Gastroesophageal sphincter (tissue), 3 donors: ENCODE measurements at regions not wholly inside any gene's neighbourhood (a gene's known extent, or its start where the extent isn't known, plus 50 kb on each side); places are given as distances from the start of the nearest gene placed in this dataset.

ENCODE experiments used
- CTCF ChIP-seq, 4 experiments: fragments of 200-600 bp in 2 of 4; fragments of 450-650 bp in 2 of 4; sonication (generic) in 1 of 4; IDR thresholded peaks; one replicate each; pipeline ENCODE4 v1.5.1; 2017 to 2019; ENCODE audit warnings: antibody characterized with exemption in 4 of 4, mild to moderate bottlenecking in 2 of 4, moderate library complexity in 2 of 4
- POLR2AphosphoS5 ChIP-seq: sonication (generic); formaldehyde crosslinking; IDR thresholded peaks from one replicate; pipeline ENCODE4 v1.6.1; 2017; ENCODE audit warnings: antibody characterized with exemption

GRCh38 chr7:123343611-123344010, 143.8 kb upstream of the SLC13A1 start:
- TF ChIP-seq POLR2AphosphoS5 (no peak), CTCF (IDR thresholded peaks at IDR 0.05) (no peak)
